ENCODE measurements at regions not wholly inside any gene's neighbourhood (a gene's known extent, or its start where the extent isn't known, plus 50 kb on each side); places are given as distances from the start of the nearest gene placed in this dataset.

- TF ChIP-seq, protein P1, sequence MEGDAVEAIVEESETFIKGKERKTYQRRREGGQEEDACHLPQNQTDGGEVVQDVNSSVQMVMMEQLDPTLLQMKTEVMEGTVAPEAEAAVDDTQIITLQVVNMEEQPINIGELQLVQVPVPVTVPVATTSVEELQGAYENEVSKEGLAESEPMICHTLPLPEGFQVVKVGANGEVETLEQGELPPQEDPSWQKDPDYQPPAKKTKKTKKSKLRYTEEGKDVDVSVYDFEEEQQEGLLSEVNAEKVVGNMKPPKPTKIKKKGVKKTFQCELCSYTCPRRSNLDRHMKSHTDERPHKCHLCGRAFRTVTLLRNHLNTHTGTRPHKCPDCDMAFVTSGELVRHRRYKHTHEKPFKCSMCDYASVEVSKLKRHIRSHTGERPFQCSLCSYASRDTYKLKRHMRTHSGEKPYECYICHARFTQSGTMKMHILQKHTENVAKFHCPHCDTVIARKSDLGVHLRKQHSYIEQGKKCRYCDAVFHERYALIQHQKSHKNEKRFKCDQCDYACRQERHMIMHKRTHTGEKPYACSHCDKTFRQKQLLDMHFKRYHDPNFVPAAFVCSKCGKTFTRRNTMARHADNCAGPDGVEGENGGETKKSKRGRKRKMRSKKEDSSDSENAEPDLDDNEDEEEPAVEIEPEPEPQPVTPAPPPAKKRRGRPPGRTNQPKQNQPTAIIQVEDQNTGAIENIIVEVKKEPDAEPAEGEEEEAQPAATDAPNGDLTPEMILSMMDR (IDR thresholded peaks at IDR 0.05), result no peak
- no peak for TF ChIP-seq POLR2A (IDR thresholded peaks at IDR 0.05)
Measured at GRCh38 chr5:152861231-152861630, 456.2 kb upstream of the NMUR2 start.
